Kidney capillary endothelial cell (primary cell): ENCODE measurements at regions not wholly inside any gene's neighbourhood (a gene's known extent, or its start where the extent isn't known, plus 50 kb on each side); places are given as distances from the start of the nearest gene placed in this dataset.

Experiments used
- DNase-seq: peaks from one replicate; pipeline ENCODE4 v3.0.0-alpha.2; 2018; ENCODE audit warnings: low spot score

GRCh38 chr4:35963974-35964515 lies 280.3 kb downstream of the ARAP2 start:
- DNase-seq: no peak

GRCh38 chr4:35965300-35965699 lies 279.0 kb downstream of the ARAP2 start:
- no peak for DNase-seq

DNA sequence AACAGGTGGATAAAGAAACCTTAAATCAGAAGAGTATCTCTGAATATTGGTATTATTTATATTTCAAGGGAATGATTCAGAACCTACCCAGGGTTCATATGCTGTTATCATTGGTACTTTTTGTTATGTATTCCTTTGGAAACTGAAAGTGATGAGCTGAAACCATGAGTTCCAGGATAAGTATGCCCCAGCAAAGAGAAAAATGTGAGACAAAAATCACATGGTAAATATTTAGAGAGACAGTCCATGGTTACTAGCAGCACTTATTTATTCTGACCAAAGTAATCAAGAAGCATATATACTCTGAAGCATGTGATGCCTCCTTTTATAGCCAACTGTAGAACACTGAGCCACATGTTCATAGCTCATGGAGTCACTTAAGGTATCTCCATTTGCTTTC lies 277.7 kb downstream of the ARAP2 start:
- no peak for DNase-seq

DNA sequence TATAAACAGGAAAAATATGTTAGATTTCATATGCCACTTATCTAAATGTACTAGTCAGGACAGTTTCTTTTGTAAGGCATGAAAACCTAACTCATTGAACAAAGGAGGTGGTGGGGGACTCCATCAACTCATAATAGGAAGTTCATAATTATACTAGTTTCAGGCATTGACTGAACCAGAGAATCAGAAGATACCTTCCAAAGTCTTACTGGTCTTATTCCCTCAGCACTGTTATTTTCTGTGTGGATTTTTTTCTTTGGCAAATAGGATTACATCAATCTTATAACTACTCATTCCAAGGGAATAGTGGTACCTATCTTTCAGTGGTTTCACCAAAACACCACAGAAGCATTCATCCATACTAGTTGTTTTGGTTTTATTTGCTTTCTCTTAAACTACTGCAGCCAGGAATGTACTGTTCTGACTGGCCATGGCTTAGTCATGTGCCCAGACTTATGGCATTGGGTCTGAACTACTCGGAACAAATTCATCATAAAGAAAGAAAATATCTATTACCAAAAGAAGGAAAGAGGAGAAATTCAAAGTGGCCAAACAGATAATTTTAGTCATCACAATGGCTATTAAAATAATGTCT lies 273.9 kb downstream of the ARAP2 start:
- DNase-seq: no peak

DNA sequence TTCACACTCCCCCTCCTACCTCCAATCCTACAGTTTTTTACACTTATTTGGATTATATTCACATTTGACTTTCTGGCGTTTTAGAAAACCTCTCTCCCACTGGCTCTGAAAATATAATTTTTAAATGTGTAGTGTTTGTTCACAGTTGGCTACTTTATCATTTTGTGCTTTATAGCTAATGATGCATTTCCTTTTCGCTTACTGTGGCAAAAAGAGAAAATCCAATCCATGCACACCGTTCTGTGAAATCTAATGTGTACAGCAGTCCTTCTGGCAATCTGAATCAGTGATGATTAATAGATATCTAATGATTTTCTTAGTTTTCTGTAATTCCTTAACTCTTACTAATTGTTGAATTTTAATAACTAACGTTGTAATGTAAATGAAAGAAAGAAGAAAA lies 271.5 kb downstream of the ARAP2 start:
- DNase-seq: no peak

- no peak for DNase-seq
Measured at GRCh38 chr4:35975617-35976355, 268.5 kb downstream of the ARAP2 start.

- no peak for DNase-seq
Measured at GRCh38 chr4:35978551-35978950, 265.8 kb downstream of the ARAP2 start.

GRCh38 chr4:35982318-35982717 lies 262.0 kb downstream of the ARAP2 start:
- no peak for DNase-seq

DNA sequence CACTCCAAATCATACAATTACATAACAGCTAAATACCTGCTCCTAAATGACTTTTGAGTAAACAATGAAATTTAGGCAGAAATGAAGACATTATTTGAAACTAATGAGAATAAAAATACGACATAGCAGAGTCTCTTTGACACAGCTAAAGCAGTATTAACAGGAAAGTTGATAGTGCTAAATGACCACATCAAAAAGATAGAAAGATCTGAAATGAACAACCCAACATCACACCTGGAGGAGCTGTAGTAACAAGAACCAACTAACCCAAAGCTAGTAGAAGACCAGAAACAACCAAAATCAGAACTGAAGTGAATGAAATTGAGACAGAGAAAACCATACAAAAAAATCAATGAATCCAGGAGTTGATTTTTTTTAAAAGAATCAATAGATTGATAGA lies 257.8 kb downstream of the ARAP2 start:
- no peak for DNase-seq

- no peak for DNase-seq
Measured at GRCh38 chr4:35993606-35994005, 250.7 kb downstream of the ARAP2 start.

DNA sequence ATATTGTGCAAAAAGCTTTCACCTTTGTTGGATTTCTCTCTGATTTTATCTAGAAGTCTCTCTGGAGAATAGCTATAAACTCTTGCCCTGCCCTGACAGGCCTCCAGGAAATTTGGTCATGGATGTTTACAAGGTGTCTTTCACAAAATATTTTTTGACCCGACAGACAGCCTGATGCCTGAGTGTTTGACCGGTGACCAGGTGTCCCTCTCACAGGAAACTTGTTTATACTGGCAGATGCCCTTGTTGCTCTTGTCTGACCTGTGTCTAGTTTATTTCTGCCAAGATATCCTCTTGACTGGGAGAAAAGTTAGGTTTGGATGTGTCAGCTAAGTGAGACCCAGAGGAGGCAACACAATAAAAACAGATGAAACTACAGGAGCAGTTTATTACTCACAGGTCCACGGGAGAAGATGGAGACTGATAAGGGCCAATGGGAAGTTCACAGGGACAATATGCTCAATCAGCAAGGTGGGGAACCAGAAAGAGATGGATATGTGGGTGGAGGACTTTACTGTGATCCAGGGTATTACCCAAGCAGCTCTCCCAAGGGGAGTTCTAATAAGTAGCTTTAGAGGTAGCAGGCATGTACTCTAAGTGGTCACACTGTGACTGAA lies 243.3 kb downstream of the ARAP2 start:
- no peak for DNase-seq

- no peak for DNase-seq
Measured at GRCh38 chr4:36003051-36003450, 241.3 kb downstream of the ARAP2 start.

GRCh38 chr4:36004204-36004851 lies 240.0 kb downstream of the ARAP2 start:
- no peak for DNase-seq

DNA sequence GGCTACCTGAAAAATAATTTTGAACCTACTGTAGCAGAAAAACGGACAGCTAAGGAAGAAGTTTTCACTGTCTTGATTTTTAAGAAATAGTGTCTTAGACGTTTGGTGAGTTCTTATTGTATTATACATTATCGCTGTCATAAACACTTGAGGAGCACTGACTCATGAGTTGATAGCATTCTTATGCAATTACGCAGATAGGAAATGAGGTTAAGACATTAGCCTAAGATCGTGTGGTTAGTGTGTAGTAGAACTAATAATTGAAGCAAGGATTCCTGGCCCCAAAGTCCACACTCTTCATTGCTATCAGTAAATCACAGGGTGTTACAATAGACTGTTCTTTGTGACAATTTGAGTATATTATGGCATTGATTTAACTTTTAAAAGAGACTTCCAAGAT lies 238.1 kb downstream of the ARAP2 start:
- no peak for DNase-seq

GRCh38 chr4:36010397-36010929 lies 233.9 kb downstream of the ARAP2 start:
- no peak for DNase-seq

DNA sequence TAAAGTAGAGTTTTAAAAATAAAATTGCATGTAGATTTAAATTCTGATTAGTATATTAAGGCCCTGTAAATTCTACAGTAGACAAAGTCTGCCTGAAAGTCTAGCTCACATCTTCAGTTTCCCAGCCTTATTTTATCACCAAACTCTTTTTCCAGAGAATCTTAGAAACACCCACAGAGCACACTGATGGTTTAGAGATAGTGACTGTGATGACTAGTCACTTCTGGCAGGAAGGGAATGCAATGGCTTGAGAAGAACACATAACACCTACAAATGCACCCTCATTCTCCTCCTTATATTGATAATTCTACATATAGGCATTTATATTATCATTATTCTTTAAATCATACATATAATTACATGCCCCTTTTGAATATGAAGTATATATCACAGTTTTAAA lies 232.9 kb downstream of the ARAP2 start:
- DNase-seq: no peak

DNA sequence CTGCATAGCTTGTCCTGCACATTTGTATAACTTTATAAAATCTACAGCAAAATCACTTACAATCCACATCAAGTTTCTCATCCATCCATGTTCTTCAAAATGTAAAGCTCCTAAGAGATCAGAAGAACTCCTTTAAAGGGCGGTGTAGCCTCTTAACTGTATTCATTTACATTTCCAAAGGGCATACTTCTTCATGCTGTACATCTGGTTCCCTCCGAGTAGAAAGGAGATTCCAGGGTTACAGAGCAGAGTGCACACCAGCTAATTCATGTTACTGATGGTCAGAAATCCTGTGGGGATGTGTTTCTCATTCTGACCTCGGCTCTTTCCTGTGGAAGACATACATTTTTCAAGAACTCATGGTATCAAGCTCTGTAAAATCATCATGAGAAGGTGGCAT lies 231.8 kb downstream of the ARAP2 start:
- DNase-seq: no peak

DNA sequence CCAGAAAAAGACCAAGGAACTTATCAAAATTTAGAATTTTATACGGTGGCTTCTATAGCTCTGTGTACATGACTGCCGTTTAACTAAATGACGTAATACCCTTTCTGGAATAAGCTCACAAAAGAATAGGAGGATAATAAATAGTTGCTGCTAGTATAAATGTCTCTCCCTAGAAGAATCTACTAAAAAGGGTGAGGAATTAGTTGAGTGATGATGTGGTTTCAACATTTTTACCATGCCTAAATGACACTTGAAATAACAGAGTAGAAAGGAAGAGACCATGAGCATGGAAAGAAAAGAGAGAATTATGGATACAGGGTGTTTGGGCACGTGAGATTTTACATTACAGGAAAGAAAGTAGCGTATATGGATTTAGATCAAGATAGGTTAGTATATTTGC lies 231.1 kb downstream of the ARAP2 start:
- no peak for DNase-seq
